Fibroblast of lung (primary cell): ENCODE measurements at regions not wholly inside any gene's neighbourhood (a gene's known extent, or its start where the extent isn't known, plus 50 kb on each side); places are given as distances from the start of the nearest gene placed in this dataset.
"Not testable (repeated sequence)": the region's sequence is repeated elsewhere in the genome, so short reads cannot be mapped to it uniquely, and the experiment has no call there.

Experiments used
- CTCF ChIP-seq, 2 donors: IDR thresholded peaks in 1 of 2; conservative IDR thresholded peaks in 1 of 2; 1 replicate in 1 of 2; 2 replicates in 1 of 2; pipeline ENCODE4 v1.5.1; 2011 to 2012; ENCODE audit warnings: low read length in 2 of 2, control low read depth in 1 of 2, inconsistent platforms in 1 of 2, low read depth in 1 of 2, mild to moderate bottlenecking in 1 of 2
- EZH2 ChIP-seq: IDR thresholded peaks from 2 replicates; pipeline ENCODE4 v1.5.1; 2012; ENCODE audit warnings: low read length, control low read depth, mild to moderate bottlenecking; ENCODE audit errors: missing control alignments

- not testable (repeated sequence) for TF ChIP-seq CTCF (conservative IDR thresholded peaks at IDR 0.05 in 1 of 2, IDR thresholded peaks at IDR 0.05 in 1 of 2; ENCODE audit: low read depth in 1 of 2, low read length in 2 of 2); EZH2
Measured at GRCh38 chr4:138338222-138338621, 96.1 kb upstream of the SLC7A11 start.
